ENCODE measurements at regions not wholly inside any gene's neighbourhood (a gene's known extent, or its start where the extent isn't known, plus 50 kb on each side); places are given as distances from the start of the nearest gene placed in this dataset.

- no peak for TF ChIP-seq POLR2AphosphoS5 (IDR thresholded peaks at IDR 0.05)
- TF ChIP-seq, protein P1, sequence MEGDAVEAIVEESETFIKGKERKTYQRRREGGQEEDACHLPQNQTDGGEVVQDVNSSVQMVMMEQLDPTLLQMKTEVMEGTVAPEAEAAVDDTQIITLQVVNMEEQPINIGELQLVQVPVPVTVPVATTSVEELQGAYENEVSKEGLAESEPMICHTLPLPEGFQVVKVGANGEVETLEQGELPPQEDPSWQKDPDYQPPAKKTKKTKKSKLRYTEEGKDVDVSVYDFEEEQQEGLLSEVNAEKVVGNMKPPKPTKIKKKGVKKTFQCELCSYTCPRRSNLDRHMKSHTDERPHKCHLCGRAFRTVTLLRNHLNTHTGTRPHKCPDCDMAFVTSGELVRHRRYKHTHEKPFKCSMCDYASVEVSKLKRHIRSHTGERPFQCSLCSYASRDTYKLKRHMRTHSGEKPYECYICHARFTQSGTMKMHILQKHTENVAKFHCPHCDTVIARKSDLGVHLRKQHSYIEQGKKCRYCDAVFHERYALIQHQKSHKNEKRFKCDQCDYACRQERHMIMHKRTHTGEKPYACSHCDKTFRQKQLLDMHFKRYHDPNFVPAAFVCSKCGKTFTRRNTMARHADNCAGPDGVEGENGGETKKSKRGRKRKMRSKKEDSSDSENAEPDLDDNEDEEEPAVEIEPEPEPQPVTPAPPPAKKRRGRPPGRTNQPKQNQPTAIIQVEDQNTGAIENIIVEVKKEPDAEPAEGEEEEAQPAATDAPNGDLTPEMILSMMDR (IDR thresholded peaks at IDR 0.05) = no peak
Measured at GRCh38 chr5:25990771-25991170, 1047.6 kb downstream of the CDH9 start.

Data from gastroesophageal sphincter (tissue), 3 donors.